ENCODE measurements at regions not wholly inside any gene's neighbourhood (a gene's known extent, or its start where the extent isn't known, plus 50 kb on each side); places are given as distances from the start of the nearest gene placed in this dataset.

DNA sequence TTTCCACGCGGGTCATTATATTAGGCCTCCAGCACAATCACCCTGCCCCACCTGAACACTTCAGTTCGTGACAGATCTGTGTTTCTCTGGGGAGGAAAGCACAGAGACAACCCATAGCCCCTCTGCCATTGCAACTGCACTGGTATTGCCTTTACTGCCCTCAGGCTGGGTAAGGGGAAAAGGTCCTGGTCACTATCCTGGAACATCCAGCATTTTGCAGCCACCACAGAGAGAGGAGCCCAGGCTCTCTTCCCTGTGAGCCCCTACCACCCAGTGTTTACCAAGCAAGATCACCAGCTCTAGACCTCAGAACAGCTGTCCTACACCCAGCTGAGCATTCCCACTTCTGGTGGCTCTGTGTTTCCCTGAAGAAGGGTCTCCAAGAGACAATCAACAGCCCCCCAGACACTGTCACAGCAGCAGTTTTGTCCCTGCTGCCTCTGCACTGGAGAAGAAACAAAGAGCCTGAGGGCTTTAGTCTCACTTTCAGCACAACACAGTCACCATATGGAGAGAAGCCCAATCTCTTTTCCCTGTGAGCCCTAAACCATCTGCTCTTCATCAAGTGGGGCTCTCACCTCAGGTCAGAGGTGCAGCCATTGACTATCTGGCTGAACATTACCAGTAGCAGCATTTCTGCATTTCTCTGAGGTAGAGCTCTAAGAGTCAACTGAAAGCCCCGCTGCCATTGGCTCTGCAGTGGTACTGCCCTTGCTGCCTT is 655.2 kb upstream of the FAM174A start:
- TF ChIP-seq, protein P1, sequence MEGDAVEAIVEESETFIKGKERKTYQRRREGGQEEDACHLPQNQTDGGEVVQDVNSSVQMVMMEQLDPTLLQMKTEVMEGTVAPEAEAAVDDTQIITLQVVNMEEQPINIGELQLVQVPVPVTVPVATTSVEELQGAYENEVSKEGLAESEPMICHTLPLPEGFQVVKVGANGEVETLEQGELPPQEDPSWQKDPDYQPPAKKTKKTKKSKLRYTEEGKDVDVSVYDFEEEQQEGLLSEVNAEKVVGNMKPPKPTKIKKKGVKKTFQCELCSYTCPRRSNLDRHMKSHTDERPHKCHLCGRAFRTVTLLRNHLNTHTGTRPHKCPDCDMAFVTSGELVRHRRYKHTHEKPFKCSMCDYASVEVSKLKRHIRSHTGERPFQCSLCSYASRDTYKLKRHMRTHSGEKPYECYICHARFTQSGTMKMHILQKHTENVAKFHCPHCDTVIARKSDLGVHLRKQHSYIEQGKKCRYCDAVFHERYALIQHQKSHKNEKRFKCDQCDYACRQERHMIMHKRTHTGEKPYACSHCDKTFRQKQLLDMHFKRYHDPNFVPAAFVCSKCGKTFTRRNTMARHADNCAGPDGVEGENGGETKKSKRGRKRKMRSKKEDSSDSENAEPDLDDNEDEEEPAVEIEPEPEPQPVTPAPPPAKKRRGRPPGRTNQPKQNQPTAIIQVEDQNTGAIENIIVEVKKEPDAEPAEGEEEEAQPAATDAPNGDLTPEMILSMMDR (IDR thresholded peaks at IDR 0.05) = no peak
- TF ChIP-seq GABPB1 (CRISPR knock-in tag; IDR thresholded peaks at IDR 0.05) (no peak), TEAD4 (CRISPR knock-in tag; IDR thresholded peaks at IDR 0.05) (no peak)

All from WTC11 (cell line).